Neutrophil (primary cell): ENCODE measurements at regions not wholly inside any gene's neighbourhood (a gene's known extent, or its start where the extent isn't known, plus 50 kb on each side); places are given as distances from the start of the nearest gene placed in this dataset.

Source experiments
- H3K27ac ChIP-seq: fragments of 200-600 bp; sonication (generic); 2 replicates; pipeline ENCODE4 v1.5.1; 2016; ENCODE audit warnings: mild to moderate bottlenecking, moderate library complexity
- H3K27me3 ChIP-seq: fragments of 200-600 bp; sonication (generic); 2 replicates; pipeline ENCODE4 v1.6.0; 2016; ENCODE audit warnings: mild to moderate bottlenecking
- H3K36me3 ChIP-seq: fragments of 200-600 bp; sonication (generic); 2 replicates; pipeline ENCODE4 v1.5.1; 2017
- H3K4me1 ChIP-seq, 2 experiments: fragments of 200-600 bp in 1 of 2; sonication (generic) in 1 of 2; 1 replicate in 1 of 2; 2 replicates in 1 of 2; pipeline versions ENCODE4 v1.5.1 to v1.6.1; 2013 to 2016; ENCODE audit warnings: low read depth in 1 of 2, low read length in 1 of 2, mild to moderate bottlenecking in 1 of 2, moderate library complexity in 1 of 2; ENCODE audit not compliant: control insufficient read depth in 1 of 2, insufficient read depth in 1 of 2
- H3K4me3 ChIP-seq, 2 experiments: fragments of 200-600 bp in 1 of 2; sonication (generic) in 1 of 2; 1 replicate in 1 of 2; 2 replicates in 1 of 2; pipeline ENCODE4 v1.5.1; 2013 to 2016; ENCODE audit warnings: low read depth in 1 of 2, low read length in 1 of 2, mild to moderate bottlenecking in 1 of 2, moderate library complexity in 1 of 2
- H3K9me3 ChIP-seq: fragments of 200-600 bp; sonication (generic); 2 replicates; pipeline ENCODE4 v1.5.1; 2016
- CTCF ChIP-seq: fragments of 200-600 bp; sonication (generic); IDR thresholded peaks from 2 replicates; pipeline ENCODE4 v1.5.1; 2016; ENCODE audit warnings: antibody characterized with exemption

- H3K27ac ChIP-seq, result no peak overlapping the region
- peaks cover 0 to 5% of the 10 kb centered on the region in 2 experiments for H3K4me1 ChIP-seq
- no peaks in the 10 kb centered on the region for H3K27me3 ChIP-seq
- no peaks in the 10 kb centered on the region for H3K9me3 ChIP-seq
- no peaks in the 10 kb centered on the region for H3K36me3 ChIP-seq
- no peak for TF ChIP-seq CTCF
- no peak overlapping the region for H3K4me3 ChIP-seq
These were observed 94.7 kb upstream of the LOC128125822 start for GRCh38 chr6:63477422-63478040.

GRCh38 chr6:63478734-63479133 is 93.5 kb upstream of the LOC128125822 start:
- no peak for TF ChIP-seq CTCF

GRCh38 chr6:63486196-63486595 is 86.1 kb upstream of the LOC128125822 start:
- H3K36me3 ChIP-seq, result no peaks in the 10 kb centered on the region
- no peaks in the 10 kb centered on the region for H3K9me3 ChIP-seq
- no peak overlapping the region for H3K4me3 ChIP-seq
- H3K27ac ChIP-seq, result no peak overlapping the region
- H3K27me3 ChIP-seq, result no peaks in the 10 kb centered on the region
- TF ChIP-seq CTCF, result no peak
- H3K4me1 ChIP-seq, result no peaks in the 10 kb centered on the region

More at GRCh38 chr6:63478734-63479133, 93.5 kb upstream of the LOC128125822 start:
- no peaks in the 10 kb centered on the region for H3K27me3 ChIP-seq
- no peak overlapping the region for H3K4me3 ChIP-seq
- no peak overlapping the region for H3K27ac ChIP-seq
- H3K36me3 ChIP-seq, result no peaks in the 10 kb centered on the region
- no peaks in the 10 kb centered on the region for H3K9me3 ChIP-seq
- peaks cover 0 to 5% of the 10 kb centered on the region in 2 experiments for H3K4me1 ChIP-seq

GRCh38 chr6:63487103-63487813 is 85.0 kb upstream of the LOC128125822 start:
- H3K27me3 ChIP-seq, result no peaks in the 10 kb centered on the region
- H3K27ac ChIP-seq, result no peak overlapping the region
- H3K4me1 ChIP-seq, result no peaks in the 10 kb centered on the region
- TF ChIP-seq CTCF, result no peak
- H3K9me3 ChIP-seq, result no peaks in the 10 kb centered on the region
- no peak overlapping the region for H3K4me3 ChIP-seq
- H3K36me3 ChIP-seq, result no peaks in the 10 kb centered on the region

- Histone ChIP-seq H3K4me1 (no peaks in the 10 kb centered on the region), H3K27me3 (no peaks in the 10 kb centered on the region), H3K36me3 (no peaks in the 10 kb centered on the region), H3K9me3 (no peaks in the 10 kb centered on the region), H3K27ac (no peak overlapping the region), H3K4me3 (no peak overlapping the region)
- TF ChIP-seq CTCF, result no peak
These were observed 81.2 kb upstream of the LOC128125822 start for GRCh38 chr6:63491119-63491518.
